Upper lobe of left lung (tissue), 6 donors: ENCODE measurements at regions not wholly inside any gene's neighbourhood (a gene's known extent, or its start where the extent isn't known, plus 50 kb on each side); places are given as distances from the start of the nearest gene placed in this dataset.

Experiments used
- ATAC-seq, 2 donors: fragments of 200-7000 bp; cut with Tn5 transposase; one replicate each; pipeline ENCODE4 v1.9.1; 2022; ENCODE audit warnings: mild to moderate bottlenecking in 2 of 2, moderate library complexity in 2 of 2; ENCODE audit not compliant: low FRiP score in 2 of 2
- DNase-seq, 2 donors: peaks; one replicate each; pipeline ENCODE4 v3.0.0-alpha.2; 2019 to 2020
- H3K27ac ChIP-seq, 4 donors: fragments of 200-600 bp; sonication (generic); one replicate each; pipeline ENCODE4 v1.5.1; 2016 to 2019
- H3K27me3 ChIP-seq, 4 donors: fragments of 200-600 bp; sonication (generic); one replicate each; pipeline ENCODE4 v1.5.1; 2017 to 2019
- H3K36me3 ChIP-seq, 4 donors: fragments of 200-600 bp; sonication (generic); one replicate each; pipeline ENCODE4 v1.5.1; 2016 to 2019
- H3K4me1 ChIP-seq, 4 donors: fragments of 200-600 bp; sonication (generic); one replicate each; pipeline ENCODE4 v1.5.1; 2018 to 2019
- H3K4me3 ChIP-seq, 4 donors: fragments of 200-600 bp; sonication (generic); one replicate each; pipeline ENCODE4 v1.5.1; 2017 to 2019; ENCODE audit warnings: mild to moderate bottlenecking in 2 of 4, moderate library complexity in 1 of 4
- H3K9me3 ChIP-seq, 4 donors: fragments of 200-600 bp; sonication (generic); one replicate each; pipeline ENCODE4 v1.5.1; 2018 to 2019
- CTCF ChIP-seq, 6 experiments: fragments of 450-650 bp in 4 of 6; fragments of 200-600 bp in 2 of 6; sonication (generic) in 2 of 6; IDR thresholded peaks; one replicate each; pipeline ENCODE4 v1.5.1; 2016 to 2019; ENCODE audit warnings: antibody characterized with exemption in 6 of 6
- EP300 ChIP-seq, 4 donors: sonication (generic); formaldehyde crosslinking; IDR thresholded peaks; one replicate each; pipeline ENCODE4 v1.5.1; 2017; ENCODE audit warnings: antibody characterized with exemption in 4 of 4, control low read depth in 2 of 4
- POLR2A ChIP-seq, 4 donors: fragments of 450-650 bp; IDR thresholded peaks; one replicate each; pipeline ENCODE4 v1.5.1; 2016 to 2017; ENCODE audit warnings: antibody characterized with exemption in 4 of 4, mild to moderate bottlenecking in 2 of 4
- POLR2AphosphoS5 ChIP-seq, 2 donors: sonication (generic); formaldehyde crosslinking; IDR thresholded peaks; one replicate each; pipeline ENCODE4 v1.5.1; 2017; ENCODE audit warnings: antibody characterized with exemption in 2 of 2
- WGBS, 2 donors: methylation state at CpG; one replicate each; pipeline ENCODE4 v1.1.5; 2017 to 2018; 5-methylcytosine and 5-hydroxymethylcytosine counted together
- donor health status: DM: no; HTN: no; CAD: no; lungs with moderate emphysema.
- donor health status: DM: no; HTN: yes; CAD: no; lungs with severe emphysema.

GRCh38 chr22:48894064-48894671, 933.5 kb downstream of the BRD1 start:
- Histone ChIP-seq H3K27ac (no peak overlapping the region), H3K36me3 (no peaks in the 10 kb centered on the region), H3K9me3 (peaks cover 0 to 5% (median 0%) of the 10 kb centered on the region in 4 donors), H3K27me3 (no peaks in the 10 kb centered on the region), H3K4me1 (no peaks in the 10 kb centered on the region), H3K4me3 (no peak overlapping the region)
- whole genome bisulfite sequencing, 2 donors: 64 to 69% methylated on average over 17 to 23 of the region's 23 CpGs
- DNase-seq (peak in 1 of 2 donors; percentile 11), ATAC-seq (no peak)
- TF ChIP-seq POLR2A (IDR thresholded peaks at IDR 0.05): no peak
- TF ChIP-seq POLR2AphosphoS5 (IDR thresholded peaks at IDR 0.05): no peak
- TF ChIP-seq CTCF (IDR thresholded peaks at IDR 0.05): peak in 1 of 6 experiments; percentile 8
- TF ChIP-seq EP300 (IDR thresholded peaks at IDR 0.05): no peak

GRCh38 chr22:48893288-48894063, 934.2 kb downstream of the BRD1 start:
- no peak for TF ChIP-seq CTCF (IDR thresholded peaks at IDR 0.05)
- TF ChIP-seq EP300 (IDR thresholded peaks at IDR 0.05): no peak
- no peak for TF ChIP-seq POLR2A (IDR thresholded peaks at IDR 0.05)
- TF ChIP-seq POLR2AphosphoS5 (IDR thresholded peaks at IDR 0.05): no peak
- no peak for ATAC-seq
- Histone ChIP-seq H3K4me1 (no peaks in the 10 kb centered on the region), H3K9me3 (peaks cover 0 to 5% (median 0%) of the 10 kb centered on the region in 4 donors), H3K36me3 (no peaks in the 10 kb centered on the region), H3K4me3 (no peak overlapping the region), H3K27ac (no peak overlapping the region), H3K27me3 (no peaks in the 10 kb centered on the region)
- peak in 1 of 2 donors; percentile 15 for DNase-seq
- WGBS, 2 donors: 76 to 81% methylated on average over 10 to 16 of the region's 16 CpGs

GRCh38 chr22:48892578-48893287, 934.9 kb downstream of the BRD1 start:
- Histone ChIP-seq H3K4me1 (no peaks in the 10 kb centered on the region), H3K9me3 (peaks cover 0 to 5% (median 0%) of the 10 kb centered on the region in 4 donors), H3K27ac (no peak overlapping the region), H3K27me3 (no peaks in the 10 kb centered on the region), H3K36me3 (no peaks in the 10 kb centered on the region), H3K4me3 (no peak overlapping the region)
- ATAC-seq: no peak
- peak in 1 of 2 donors; percentile 10 for DNase-seq
- TF ChIP-seq POLR2AphosphoS5 (IDR thresholded peaks at IDR 0.05) (no peak), CTCF (IDR thresholded peaks at IDR 0.05) (no peak), POLR2A (IDR thresholded peaks at IDR 0.05) (no peak), EP300 (IDR thresholded peaks at IDR 0.05) (no peak)
- 59 to 75% methylated on average over 10 to 14 of the region's 14 CpGs for WGBS, 2 donors

GRCh38 chr22:48891688-48892577, 935.7 kb downstream of the BRD1 start:
- no peak overlapping the region for H3K4me3 ChIP-seq
- H3K27ac ChIP-seq: no peak overlapping the region
- no peak for TF ChIP-seq CTCF (IDR thresholded peaks at IDR 0.05)
- ATAC-seq (no peak), DNase-seq (peak in 1 of 2 donors; percentile 10)
- no peaks in the 10 kb centered on the region for H3K27me3 ChIP-seq
- no peaks in the 10 kb centered on the region for H3K4me1 ChIP-seq
- WGBS, 2 donors: 62 to 67% methylated on average over 8 to 9 of the region's 9 CpGs
- H3K9me3 ChIP-seq: peaks cover 0 to 5% (median 0%) of the 10 kb centered on the region in 4 donors
- H3K36me3 ChIP-seq: no peaks in the 10 kb centered on the region
